ENCODE measurements at regions not wholly inside any gene's neighbourhood (a gene's known extent, or its start where the extent isn't known, plus 50 kb on each side); places are given as distances from the start of the nearest gene placed in this dataset.

DNA sequence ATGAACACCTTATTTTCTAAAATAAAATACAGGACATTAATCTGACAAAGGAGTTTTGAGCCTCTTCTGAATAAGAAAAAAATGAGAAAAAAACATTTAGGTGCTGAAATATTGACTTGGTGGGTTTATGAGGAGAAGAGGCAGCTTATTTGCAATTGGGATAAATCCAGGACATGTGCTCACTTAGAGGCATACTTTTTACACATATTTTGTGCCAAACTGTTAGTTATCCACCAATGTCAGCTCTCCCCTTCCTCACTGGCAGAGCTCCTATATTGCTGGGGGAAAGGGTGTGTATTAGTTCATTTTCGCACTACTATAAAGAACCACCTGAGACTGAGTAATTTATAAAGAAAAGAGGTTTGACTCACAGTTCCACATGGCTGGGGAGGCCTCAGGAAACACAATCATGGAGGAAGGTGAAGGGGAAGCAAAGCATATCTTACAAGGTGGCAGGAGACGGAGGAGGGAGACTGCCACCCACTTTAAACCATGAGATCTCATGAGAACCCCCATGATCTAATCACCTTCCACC, 135.4 kb upstream of the EGLN3 start:
- TF ChIP-seq POLR2A (IDR thresholded peaks at IDR 0.05) (no peak), CTCF (IDR thresholded peaks at IDR 0.05) (no peak), EP300 (IDR thresholded peaks at IDR 0.05) (no peak), POLR2AphosphoS5 (IDR thresholded peaks at IDR 0.05) (no peak)
